AG09309 (cell line): ENCODE measurements at regions not wholly inside any gene's neighbourhood (a gene's known extent, or its start where the extent isn't known, plus 50 kb on each side); places are given as distances from the start of the nearest gene placed in this dataset.
A peak's percentile ranks its signal among the peaks of the same experiment; 100 is the strongest.

Experiments used
- DNase-seq: peaks from one replicate; pipeline ENCODE4 v3.0.0-alpha.2; 2010; ENCODE audit warnings: low read depth
- H3K4me3 ChIP-seq: 2 replicates; pipeline ENCODE4 v1.5.1; 2011; ENCODE audit warnings: mild to moderate bottlenecking, low read depth, low read length, moderate library complexity; ENCODE audit not compliant: control insufficient read depth
- TF ChIP-seq, protein P1 (sequence below): IDR thresholded peaks from 2 replicates; pipeline ENCODE4 v1.5.1; 2011; ENCODE audit warnings: mild to moderate bottlenecking, low read depth, low read length, inconsistent platforms; ENCODE audit not compliant: insufficient read depth, control insufficient read depth; ENCODE audit errors: missing control alignments

DNA sequence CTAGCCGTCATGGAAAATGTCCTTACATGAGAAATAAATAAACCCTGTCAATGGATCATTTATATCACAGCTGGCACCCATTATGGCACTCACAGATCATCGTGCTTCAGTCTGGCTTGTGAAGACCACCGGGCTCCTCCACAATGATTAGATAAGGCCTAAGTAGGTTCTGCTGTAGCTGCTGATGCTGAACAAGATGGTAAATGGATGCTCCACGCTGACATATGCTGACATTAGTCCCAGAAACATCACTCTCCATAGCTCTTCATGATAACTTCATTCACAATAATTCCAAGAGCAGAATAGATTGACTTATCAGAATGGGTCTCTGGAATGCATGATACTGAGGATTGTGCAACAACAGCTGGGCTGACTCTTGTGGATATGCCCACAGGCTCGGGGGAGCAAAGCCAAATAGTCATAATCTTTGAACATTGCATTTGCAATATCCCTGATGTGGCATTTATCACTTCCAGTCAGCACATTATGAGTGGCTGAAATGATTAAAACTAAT is 63.8 kb upstream of the RXFP2 start:
- peak; percentile 20 for DNase-seq
- H3K4me3 ChIP-seq: no peak overlapping the region
- TF ChIP-seq, protein P1, sequence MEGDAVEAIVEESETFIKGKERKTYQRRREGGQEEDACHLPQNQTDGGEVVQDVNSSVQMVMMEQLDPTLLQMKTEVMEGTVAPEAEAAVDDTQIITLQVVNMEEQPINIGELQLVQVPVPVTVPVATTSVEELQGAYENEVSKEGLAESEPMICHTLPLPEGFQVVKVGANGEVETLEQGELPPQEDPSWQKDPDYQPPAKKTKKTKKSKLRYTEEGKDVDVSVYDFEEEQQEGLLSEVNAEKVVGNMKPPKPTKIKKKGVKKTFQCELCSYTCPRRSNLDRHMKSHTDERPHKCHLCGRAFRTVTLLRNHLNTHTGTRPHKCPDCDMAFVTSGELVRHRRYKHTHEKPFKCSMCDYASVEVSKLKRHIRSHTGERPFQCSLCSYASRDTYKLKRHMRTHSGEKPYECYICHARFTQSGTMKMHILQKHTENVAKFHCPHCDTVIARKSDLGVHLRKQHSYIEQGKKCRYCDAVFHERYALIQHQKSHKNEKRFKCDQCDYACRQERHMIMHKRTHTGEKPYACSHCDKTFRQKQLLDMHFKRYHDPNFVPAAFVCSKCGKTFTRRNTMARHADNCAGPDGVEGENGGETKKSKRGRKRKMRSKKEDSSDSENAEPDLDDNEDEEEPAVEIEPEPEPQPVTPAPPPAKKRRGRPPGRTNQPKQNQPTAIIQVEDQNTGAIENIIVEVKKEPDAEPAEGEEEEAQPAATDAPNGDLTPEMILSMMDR: no peak

DNA sequence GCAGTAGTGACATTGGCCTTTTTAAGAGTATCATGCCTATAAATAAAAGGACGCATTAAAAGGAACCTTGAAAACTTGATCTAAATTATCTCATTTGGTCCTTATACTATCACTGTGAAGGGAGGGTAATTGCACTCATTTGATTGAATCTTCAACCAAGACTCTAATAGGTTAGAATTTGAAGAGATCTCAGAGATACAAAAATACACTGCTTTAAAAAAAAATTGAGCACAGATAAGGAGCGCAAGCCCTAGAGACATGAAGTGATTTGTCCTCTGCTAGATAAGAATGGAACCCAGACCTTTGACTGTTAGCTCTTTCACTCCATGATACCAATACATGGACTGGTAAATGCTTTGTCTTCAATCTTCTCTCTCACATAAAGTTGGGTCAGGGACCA is 58.2 kb upstream of the RXFP2 start:
- no peak overlapping the region for H3K4me3 ChIP-seq
- TF ChIP-seq, protein P1: no peak
- DNase-seq: no peak

DNA sequence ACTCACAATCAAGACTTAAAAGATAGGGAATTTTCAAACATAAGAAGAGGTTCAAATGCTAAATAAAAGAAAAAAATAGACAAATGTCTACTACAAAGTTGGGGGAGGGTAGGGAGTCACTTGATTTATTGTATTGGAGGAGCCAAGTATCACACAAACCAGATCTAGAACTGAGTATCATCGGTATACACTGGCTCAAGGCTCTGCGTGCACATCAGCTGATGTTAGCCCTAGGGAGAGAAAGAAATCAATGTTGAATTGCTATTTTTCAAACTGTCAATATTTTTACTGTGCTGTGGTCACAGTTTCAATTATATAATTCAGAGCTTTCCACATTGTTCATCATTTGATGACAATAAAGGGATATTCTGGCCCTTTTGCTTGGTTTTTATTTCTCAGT is 54.9 kb upstream of the RXFP2 start:
- no peak for DNase-seq
- H3K4me3 ChIP-seq: no peak overlapping the region
- TF ChIP-seq, protein P1: no peak

DNA sequence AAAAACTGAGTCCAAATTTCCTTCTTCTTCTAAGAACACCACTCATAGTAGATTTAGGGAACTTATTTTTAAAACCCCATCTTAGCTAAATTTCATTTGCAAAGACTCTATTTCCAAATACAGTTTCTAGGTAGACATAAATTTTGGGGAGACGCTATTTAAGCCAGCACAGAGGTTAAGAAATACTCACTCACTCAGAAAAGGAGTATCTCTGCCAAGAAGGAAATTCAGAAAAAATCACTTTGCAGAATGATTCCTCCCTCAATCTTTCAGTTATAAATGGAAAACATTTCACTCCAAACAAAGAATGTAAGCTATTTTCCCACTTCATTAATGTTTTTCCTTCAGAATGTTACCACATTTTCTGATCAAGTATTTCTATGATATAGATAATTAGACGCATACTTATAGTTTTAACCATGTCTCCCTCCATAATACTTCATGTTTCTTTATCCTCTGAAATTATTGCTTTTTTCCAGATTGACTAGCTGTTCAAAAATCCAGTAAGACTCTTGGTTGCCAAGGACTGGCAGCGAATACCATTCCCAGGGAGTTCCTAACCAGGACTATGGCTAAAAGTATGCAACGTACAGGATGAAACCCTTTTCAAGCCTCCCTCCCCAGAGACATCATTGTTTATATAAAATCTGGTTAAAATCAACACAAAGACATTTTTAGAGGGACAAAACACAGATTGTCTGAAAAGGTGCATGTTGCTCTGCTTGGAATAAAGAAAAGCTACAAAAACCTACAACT is 52.5 kb upstream of the RXFP2 start:
- TF ChIP-seq, protein P1: no peak
- H3K4me3 ChIP-seq: no peak overlapping the region
- no peak for DNase-seq
